H1 (cell line): ENCODE measurements at regions not wholly inside any gene's neighbourhood (a gene's known extent, or its start where the extent isn't known, plus 50 kb on each side); places are given as distances from the start of the nearest gene placed in this dataset.

Experiments used
- CTCF ChIA-PET: fragments of 300-600 bp; sonication (Branson Sonifier 250); formaldehyde crosslinking; loops from one replicate; lab custom pipeline; 2021; ENCODE audit not compliant: partially characterized antibody; lab: Charles Lee
- POLR2A ChIA-PET: fragments of 300-600 bp; sonication (Branson Sonifier 250); formaldehyde crosslinking; loops from one replicate; lab custom pipeline; 2021; ENCODE audit warnings: inconsistent platforms; ENCODE audit not compliant: partially characterized antibody; lab: Charles Lee
- DNase-seq, 2 experiments: peaks; one replicate each; pipeline versions ENCODE4 v3.0.0 to v3.0.0-alpha.2; 2010 to 2022; ENCODE audit warnings: low spot score in 2 of 2, low read depth in 1 of 2, mixed read lengths in 1 of 2
- FAIRE-seq: peaks from 2 replicates; lab custom pipeline; 2011; peaks lifted over from hg19 to GRCh38; lab: Jason Lieb, UNC
- H2AFZ ChIP-seq: 2 replicates; pipeline ENCODE4 v1.8.1; 2012; ENCODE audit warnings: low read length, inconsistent platforms
- H2AK5ac ChIP-seq: 2 replicates; pipeline ENCODE4 v1.6.1; 2013; ENCODE audit warnings: low read depth, low read length
- H2BK120ac ChIP-seq: replicated peaks from 2 replicates; pipeline ENCODE3; 2013; ENCODE audit warnings: low read depth, low read length, inconsistent platforms
- H2BK12ac ChIP-seq: 2 replicates; pipeline ENCODE4 v1.6.1; 2013; ENCODE audit warnings: low read depth, low read length
- H2BK15ac ChIP-seq: 2 replicates; pipeline ENCODE4 v1.6.1; 2013; ENCODE audit warnings: low read length
- H2BK20ac ChIP-seq: 2 replicates; pipeline ENCODE4 v1.6.1; 2013; ENCODE audit warnings: low read length
- H2BK5ac ChIP-seq: 2 replicates; pipeline ENCODE4 v1.6.1; 2013; ENCODE audit warnings: low read depth, low read length
- H3K14ac ChIP-seq: 2 replicates; pipeline ENCODE4 v1.6.1; 2013; ENCODE audit warnings: inconsistent platforms; ENCODE audit not compliant: insufficient read length
- H3K18ac ChIP-seq: 2 replicates; pipeline ENCODE4 v1.6.1; 2013; ENCODE audit warnings: low read length; ENCODE audit errors: extremely low read depth
- H3K23ac ChIP-seq: 2 replicates; pipeline ENCODE4 v1.6.1; 2013; ENCODE audit warnings: inconsistent platforms; ENCODE audit not compliant: insufficient read length
- H3K23me2 ChIP-seq: 2 replicates; pipeline ENCODE4 v1.6.1; 2013; ENCODE audit warnings: low read depth, low read length
- H3K27ac ChIP-seq: 2 replicates; pipeline ENCODE4 v1.6.1; 2011; ENCODE audit warnings: low read depth, low read length, inconsistent platforms
- H3K27me3 ChIP-seq, 4 experiments: replicated peaks in 1 of 4; 1 replicate in 1 of 4; 2 replicates in 3 of 4; pipeline versions ENCODE4 v1.6.1 to v1.8.1; 2011 to 2013; ENCODE audit warnings: low read length in 3 of 4, mild to moderate bottlenecking in 3 of 4, inconsistent platforms in 2 of 4, mixed read lengths in 2 of 4, moderate library complexity in 1 of 4; ENCODE audit not compliant: control insufficient read depth in 3 of 4, insufficient read depth in 3 of 4; ENCODE audit errors: extremely low read depth in 1 of 4
- H3K36me3 ChIP-seq, 4 experiments: 2 replicates each; pipeline versions ENCODE4 v1.6.1 to v1.8.1; 2011 to 2013; ENCODE audit warnings: mild to moderate bottlenecking in 4 of 4, low read length in 3 of 4, moderate library complexity in 2 of 4, control low read depth in 1 of 4, inconsistent platforms in 1 of 4; ENCODE audit not compliant: insufficient read depth in 4 of 4, control insufficient read depth in 2 of 4
- H3K4ac ChIP-seq: replicated peaks from 2 replicates; pipeline ENCODE3; 2013; ENCODE audit warnings: low read length, low read depth, mixed read lengths, inconsistent platforms; ENCODE audit not compliant: insufficient read length
- H3K4me1 ChIP-seq, 4 experiments: replicated peaks in 1 of 4; 1 replicate in 1 of 4; 2 replicates in 3 of 4; pipeline versions ENCODE4 v1.6.1 to v1.8.1; 2011 to 2013; ENCODE audit warnings: low read length in 3 of 4, inconsistent platforms in 2 of 4, mixed read lengths in 1 of 4; ENCODE audit not compliant: insufficient read depth in 4 of 4, control insufficient read depth in 3 of 4
- H3K4me2 ChIP-seq, 2 experiments: 2 replicates each; pipeline versions ENCODE4 v1.6.1 to v1.8.1; 2011 to 2013; ENCODE audit warnings: low read depth in 2 of 2, low read length in 2 of 2, control low read depth in 1 of 2, inconsistent platforms in 1 of 2, mild to moderate bottlenecking in 1 of 2; ENCODE audit not compliant: insufficient read depth in 1 of 2
- H3K4me3 ChIP-seq, 4 experiments: fragments of 200-600, 300-600 bp in 1 of 4; sonication (generic), shearing (Covaris generic), sonication (Bioruptor Twin) in 1 of 4; 2 replicates each; pipeline versions ENCODE4 v1.5.1 to v1.8.1; 2011 to 2016; ENCODE audit warnings: low read length in 4 of 4, low read depth in 3 of 4, control low read depth in 2 of 4, inconsistent platforms in 2 of 4, mild to moderate bottlenecking in 2 of 4, mixed read lengths in 1 of 4, moderate library complexity in 1 of 4; ENCODE audit not compliant: insufficient read depth in 2 of 4; ENCODE audit errors: extremely low read depth in 1 of 4
- H3K56ac ChIP-seq: replicated peaks from 2 replicates; pipeline ENCODE3; 2013; ENCODE audit warnings: low read depth, mild to moderate bottlenecking, mixed read lengths, low read length, inconsistent platforms; ENCODE audit not compliant: insufficient read length
- H3K79me1 ChIP-seq: 2 replicates; pipeline ENCODE4 v1.6.1; 2013; ENCODE audit warnings: low read depth, low read length, control low read depth
- H3K79me2 ChIP-seq, 2 experiments: 2 replicates each; pipeline versions ENCODE4 v1.6.1 to v1.8.1; 2012 to 2013; ENCODE audit warnings: low read length in 2 of 2, mild to moderate bottlenecking in 2 of 2, inconsistent platforms in 1 of 2; ENCODE audit not compliant: insufficient read depth in 2 of 2, control insufficient read depth in 1 of 2
- H3K9ac ChIP-seq, 4 experiments: replicated peaks in 1 of 4; 1 replicate in 1 of 4; 2 replicates in 3 of 4; pipeline versions ENCODE4 v1.6.1 to v1.8.1; 2011 to 2013; ENCODE audit warnings: low read depth in 3 of 4, low read length in 3 of 4, control low read depth in 2 of 4, mild to moderate bottlenecking in 2 of 4, moderate library complexity in 2 of 4, inconsistent platforms in 1 of 4; ENCODE audit errors: extremely low read depth in 1 of 4
- H3K9me3 ChIP-seq, 2 experiments: 2 replicates each; pipeline versions ENCODE4 v1.6.1 to v1.8.1; 2012 to 2013; ENCODE audit warnings: mild to moderate bottlenecking in 2 of 2, moderate library complexity in 2 of 2, control low read depth in 1 of 2, inconsistent platforms in 1 of 2, low read depth in 1 of 2, low read length in 1 of 2, mixed read lengths in 1 of 2; ENCODE audit not compliant: insufficient read depth in 2 of 2
- H4K20me1 ChIP-seq, 2 experiments: replicated peaks in 1 of 2; 2 replicates each; pipeline versions ENCODE3 to v1.8.1; 2011 to 2013; ENCODE audit warnings: inconsistent platforms in 2 of 2, low read length in 2 of 2, mild to moderate bottlenecking in 1 of 2; ENCODE audit not compliant: insufficient read depth in 2 of 2, control insufficient read depth in 1 of 2
- H4K5ac ChIP-seq: 2 replicates; pipeline ENCODE4 v1.6.1; 2013; ENCODE audit warnings: low read length, low read depth, mixed read lengths, inconsistent platforms; ENCODE audit not compliant: insufficient read length
- H4K8ac ChIP-seq: 2 replicates; pipeline ENCODE4 v1.8.0; 2013; ENCODE audit warnings: mild to moderate bottlenecking, moderate library complexity, low read length, inconsistent platforms; ENCODE audit not compliant: insufficient read depth; ENCODE audit errors: extremely low read depth
- H4K91ac ChIP-seq: replicated peaks from 2 replicates; pipeline ENCODE3; 2013; ENCODE audit warnings: low read length, mixed read lengths, inconsistent platforms; ENCODE audit not compliant: insufficient read length
- HDAC2 ChIP-seq, 2 experiments: fragments of 300-600 bp in 1 of 2; sonication (generic) in 1 of 2; IDR thresholded peaks; 2 replicates each; pipeline ENCODE4 v1.6.1; 2011 to 2012; ENCODE audit warnings: low read depth in 2 of 2, low read length in 2 of 2, mild to moderate bottlenecking in 2 of 2, moderate library complexity in 2 of 2, borderline replicate concordance in 1 of 2, inconsistent platforms in 1 of 2
- TAF1 ChIP-seq: IDR thresholded peaks from 2 replicates; pipeline ENCODE4 v1.6.1; 2011; ENCODE audit warnings: mild to moderate bottlenecking, low read depth, low read length
- WGBS, 2 experiments: shearing (Covaris generic) in 1 of 2; methylation state at CpG; one replicate each; pipeline versions ENCODE4 v1.1.6 to v1.1.7; 2013 to 2015; ENCODE audit warnings: low lambda C conversion rate in 2 of 2, mixed read lengths in 2 of 2, inconsistent platforms in 1 of 2, low coverage in 1 of 2, missing lambda C conversion rate in 1 of 2; ENCODE audit not compliant: insufficient replicate concordance in 2 of 2, insufficient coverage in 1 of 2, insufficient read length in 1 of 2; ENCODE audit errors: extremely low coverage in 1 of 2, missing lambda C conversion rate in 1 of 2; 5-methylcytosine and 5-hydroxymethylcytosine counted together
- TF ChIP-seq, protein P1 (sequence below): IDR thresholded peaks from 2 replicates; pipeline ENCODE4 v1.6.1; 2012; ENCODE audit warnings: low read length, inconsistent platforms
- TF ChIP-seq, protein P2 (sequence below): IDR thresholded peaks from 2 replicates; pipeline ENCODE4 v1.6.1; 2011; ENCODE audit warnings: low read depth, mild to moderate bottlenecking, low read length; ENCODE audit not compliant: insufficient read depth

DNA sequence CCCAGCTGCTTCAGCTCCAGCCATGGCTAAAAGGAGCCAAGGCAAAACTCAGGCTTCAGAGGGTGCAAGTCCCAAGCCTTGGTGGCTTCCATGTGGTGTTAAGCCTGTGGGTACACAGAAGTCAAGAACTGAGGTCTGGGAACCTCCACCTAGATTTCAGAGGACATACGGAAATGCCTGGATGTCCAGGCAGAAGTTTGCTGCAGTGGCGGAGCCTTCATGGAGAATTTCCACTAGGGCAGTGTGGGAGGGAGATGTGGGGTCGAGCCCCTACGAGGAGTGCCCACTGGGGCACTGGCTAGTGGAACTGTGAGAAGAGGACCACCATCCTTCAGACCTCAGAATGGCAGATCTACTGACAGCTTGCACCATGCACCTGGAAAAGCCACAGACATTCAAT is 76.1 kb upstream of the KCTD1 start:
- no peaks in the 10 kb centered on the region for H3K4me1 ChIP-seq
- no peak overlapping the region for H3K18ac ChIP-seq
- H2AK5ac ChIP-seq, result no peak overlapping the region
- H2BK120ac ChIP-seq, result no peak overlapping the region
- no peak overlapping the region for H3K4me2 ChIP-seq
- H4K20me1 ChIP-seq, result no peaks in the 10 kb centered on the region
- no peak overlapping the region for H2BK5ac ChIP-seq
- H3K4ac ChIP-seq, result no peak overlapping the region
- peaks cover 18 to 20% of the 10 kb centered on the region in 2 experiments for H3K9me3 ChIP-seq
- no peak overlapping the region for H4K91ac ChIP-seq
- H3K36me3 ChIP-seq, result no peaks in the 10 kb centered on the region
- H3K56ac ChIP-seq, result no peak overlapping the region
- ChIA-PET CTCF (interaction anchor here (1.3 kb wide), 1 partner anchor 25 kb away, joined by 3 read pairs; no protein-coding TSS in a partner anchor), POLR2A (no interaction called here)
- H3K9ac ChIP-seq, result no peak overlapping the region
- no peak overlapping the region for H2AFZ ChIP-seq
- WGBS, 2 experiments, result 98% methylated on average over 4 of the region's 4 CpGs; no CpG with 5 or more reads in 1 of the 2 experiments
- H2BK20ac ChIP-seq, result no peak overlapping the region
- no peak overlapping the region for H3K27ac ChIP-seq
- no peak overlapping the region for H4K5ac ChIP-seq
- H4K8ac ChIP-seq, result no peak overlapping the region
- no peak overlapping the region for H3K14ac ChIP-seq
- FAIRE-seq (no peak), DNase-seq (no peak)
- no peaks in the 10 kb centered on the region for H3K27me3 ChIP-seq
- H2BK15ac ChIP-seq, result no peak overlapping the region
- no peaks in the 10 kb centered on the region for H3K23me2 ChIP-seq
- H3K23ac ChIP-seq, result no peak overlapping the region
- H2BK12ac ChIP-seq, result no peak overlapping the region
- no peak overlapping the region for H3K4me3 ChIP-seq
- H3K79me2 ChIP-seq, result no peaks in the 10 kb centered on the region
- H3K79me1 ChIP-seq, result no peaks in the 10 kb centered on the region
- TF ChIP-seq, protein P1, sequence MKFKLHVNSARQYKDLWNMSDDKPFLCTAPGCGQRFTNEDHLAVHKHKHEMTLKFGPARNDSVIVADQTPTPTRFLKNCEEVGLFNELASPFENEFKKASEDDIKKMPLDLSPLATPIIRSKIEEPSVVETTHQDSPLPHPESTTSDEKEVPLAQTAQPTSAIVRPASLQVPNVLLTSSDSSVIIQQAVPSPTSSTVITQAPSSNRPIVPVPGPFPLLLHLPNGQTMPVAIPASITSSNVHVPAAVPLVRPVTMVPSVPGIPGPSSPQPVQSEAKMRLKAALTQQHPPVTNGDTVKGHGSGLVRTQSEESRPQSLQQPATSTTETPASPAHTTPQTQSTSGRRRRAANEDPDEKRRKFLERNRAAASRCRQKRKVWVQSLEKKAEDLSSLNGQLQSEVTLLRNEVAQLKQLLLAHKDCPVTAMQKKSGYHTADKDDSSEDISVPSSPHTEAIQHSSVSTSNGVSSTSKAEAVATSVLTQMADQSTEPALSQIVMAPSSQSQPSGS, result no peak
- TF ChIP-seq HDAC2 (IDR thresholded peaks at IDR 0.05; ENCODE audit: borderline replicate concordance in 1 of 2, low read depth in 2 of 2, low read length in 2 of 2) (no peak), TAF1 (no peak)
- TF ChIP-seq, protein P2, sequence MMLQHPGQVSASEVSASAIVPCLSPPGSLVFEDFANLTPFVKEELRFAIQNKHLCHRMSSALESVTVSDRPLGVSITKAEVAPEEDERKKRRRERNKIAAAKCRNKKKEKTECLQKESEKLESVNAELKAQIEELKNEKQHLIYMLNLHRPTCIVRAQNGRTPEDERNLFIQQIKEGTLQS, result no peak
